KMS-11 (cell line): ENCODE measurements at regions not wholly inside any gene's neighbourhood (a gene's known extent, or its start where the extent isn't known, plus 50 kb on each side); places are given as distances from the start of the nearest gene placed in this dataset.

Source experiments
- H2AFZ ChIP-seq: fragments of 200-600 bp; sonication (generic); 2 replicates; pipeline ENCODE4 v1.6.1; 2016; ENCODE audit warnings: antibody characterized with exemption, mixed run types, low read depth
- H3K27ac ChIP-seq: fragments of 200-600 bp; sonication (generic); 2 replicates; pipeline ENCODE4 v1.6.1; 2016; ENCODE audit warnings: mild to moderate bottlenecking, mixed run types
- H3K27me3 ChIP-seq: fragments of 200-600 bp; sonication (generic); 2 replicates; pipeline ENCODE4 v1.6.1; 2017; ENCODE audit warnings: mild to moderate bottlenecking, low read depth, mixed run types, moderate library complexity; ENCODE audit not compliant: insufficient read depth
- H3K36me3 ChIP-seq: fragments of 200-600 bp; sonication (generic); 2 replicates; pipeline ENCODE4 v1.6.1; 2017; ENCODE audit warnings: mild to moderate bottlenecking, mixed run types; ENCODE audit not compliant: insufficient read depth
- H3K4me1 ChIP-seq: fragments of 200-600 bp; sonication (generic); 2 replicates; pipeline ENCODE4 v1.6.1; 2016; ENCODE audit warnings: mild to moderate bottlenecking, low read depth, mixed run types; ENCODE audit not compliant: poor library complexity, severe bottlenecking
- H3K4me2 ChIP-seq: fragments of 200-600 bp; sonication (generic); 2 replicates; pipeline ENCODE4 v1.7.0; 2016; ENCODE audit warnings: mild to moderate bottlenecking, mixed run types
- H3K4me3 ChIP-seq: fragments of 200-600 bp; sonication (generic); IDR thresholded peaks from 2 replicates; pipeline ENCODE4 v1.6.1; 2017; ENCODE audit warnings: low read depth, low read length, mixed read lengths; ENCODE audit not compliant: insufficient read depth
- H3K79me2 ChIP-seq: fragments of 200-600 bp; sonication (generic); 2 replicates; pipeline ENCODE4 v1.6.1; 2016; ENCODE audit warnings: low read depth, mixed run types; ENCODE audit not compliant: insufficient read depth
- H3K9ac ChIP-seq: fragments of 200-600 bp; sonication (generic); 2 replicates; pipeline ENCODE4 v1.6.1; 2016; ENCODE audit warnings: mild to moderate bottlenecking, mixed run types
- H4K20me1 ChIP-seq: fragments of 200-600 bp; sonication (generic); 2 replicates; pipeline ENCODE4 v1.6.1; 2016; ENCODE audit warnings: mild to moderate bottlenecking, mixed run types; ENCODE audit not compliant: insufficient read depth
- CTCF ChIP-seq: fragments of 200-600 bp; sonication (generic); conservative IDR thresholded peaks from 2 replicates; pipeline ENCODE4 v1.6.1; 2017; ENCODE audit warnings: low read depth, mild to moderate bottlenecking, antibody characterized with exemption, low read length, moderate library complexity, mixed read lengths

- no peaks in the 10 kb centered on the region for H3K27me3 ChIP-seq
- no peak overlapping the region; the same call in 1 of the 2 replicates for H2AFZ ChIP-seq
- no peaks in the 10 kb centered on the region; the same call in 1 of the 2 replicates for H3K79me2 ChIP-seq
- H3K9ac ChIP-seq: no peak overlapping the region
- peak; percentile 74 for TF ChIP-seq CTCF
- peak overlapping the region; percentile 94 for H3K4me2 ChIP-seq
- no peaks in the 10 kb centered on the region for H3K36me3 ChIP-seq
- peaks cover 50% of the 10 kb centered on the region for H3K4me1 ChIP-seq
- H3K27ac ChIP-seq: peak overlapping the region; percentile 91; the same call in 1 of the 2 replicates
- no peak overlapping the region for H3K4me3 ChIP-seq
- no peaks in the 10 kb centered on the region for H4K20me1 ChIP-seq
Measured at GRCh38 chr5:81856948-81857928, 106.3 kb upstream of the SSBP2 start.

GRCh38 chr5:81855591-81855990, 104.7 kb upstream of the SSBP2 start:
- no peak for TF ChIP-seq CTCF
- Histone ChIP-seq H3K27me3 (no peaks in the 10 kb centered on the region), H3K27ac (peak overlapping the region; percentile 91), H3K36me3 (no peaks in the 10 kb centered on the region), H3K4me2 (peak overlapping the region; percentile 94), H3K9ac (peak overlapping the region; percentile 78), H2AFZ (0 out of 2 replicates have a peak overlapping the region, but pooled peaks have one; percentile 5), H3K79me2 (no peaks in the 10 kb centered on the region; the same call in 1 of the 2 replicates), H3K4me1 (peaks cover 59% of the 10 kb centered on the region), H3K4me3 (no peak overlapping the region), H4K20me1 (no peaks in the 10 kb centered on the region)

GRCh38 chr5:81854915-81855314, 104.0 kb upstream of the SSBP2 start:
- H3K36me3 ChIP-seq: no peaks in the 10 kb centered on the region
- no peaks in the 10 kb centered on the region for H4K20me1 ChIP-seq
- H3K9ac ChIP-seq: peak overlapping the region; percentile 78
- peaks cover 65% of the 10 kb centered on the region for H3K4me1 ChIP-seq
- peak overlapping the region; percentile 94 for H3K4me2 ChIP-seq
- no peaks in the 10 kb centered on the region; the same call in 1 of the 2 replicates for H3K79me2 ChIP-seq
- no peak for TF ChIP-seq CTCF
- 0 out of 2 replicates have a peak overlapping the region, but pooled peaks have one; percentile 5 for H2AFZ ChIP-seq
- H3K27me3 ChIP-seq: no peaks in the 10 kb centered on the region
- H3K4me3 ChIP-seq: no peak overlapping the region
- peak overlapping the region; percentile 91 for H3K27ac ChIP-seq

- H3K27me3 ChIP-seq: no peaks in the 10 kb centered on the region
- H3K36me3 ChIP-seq: no peaks in the 10 kb centered on the region
- peak overlapping the region; percentile 91 for H3K27ac ChIP-seq
- H2AFZ ChIP-seq: 0 out of 2 replicates have a peak overlapping the region, but pooled peaks have one; percentile 55
- TF ChIP-seq CTCF: peak; percentile 51; the same call in 1 of the 2 replicates
- H3K4me3 ChIP-seq: no peak overlapping the region
- H3K4me2 ChIP-seq: peak overlapping the region; percentile 94
- H3K79me2 ChIP-seq: no peaks in the 10 kb centered on the region; the same call in 1 of the 2 replicates
- peaks cover 70% of the 10 kb centered on the region for H3K4me1 ChIP-seq
- peak overlapping the region; percentile 78 for H3K9ac ChIP-seq
- no peaks in the 10 kb centered on the region for H4K20me1 ChIP-seq
Measured at GRCh38 chr5:81854485-81854884, 103.6 kb upstream of the SSBP2 start.
